IMR-90 (cell line): ENCODE measurements at regions not wholly inside any gene's neighbourhood (a gene's known extent, or its start where the extent isn't known, plus 50 kb on each side); places are given as distances from the start of the nearest gene placed in this dataset.

Experiments
- ATAC-seq: fragments of 200-7000 bp; cut with Tn5 transposase; 2 replicates; pipeline ENCODE4 v1.9.1; 2020; ENCODE audit warnings: low read depth, mild to moderate bottlenecking, moderate library complexity
- BruUV-seq: library from RNA; stranded (reverse); fragments of 400-500 nt; replicated peaks from 2 replicates; lab custom pipeline; 2021; lab: Mats Ljungman, UMichigan
- CTCF ChIA-PET: fragments of 300-600 bp; formaldehyde crosslinking; extraction: SDS; loops from one replicate; lab custom pipeline; 2021; ENCODE audit warnings: antibody characterized with exemption; lab: Yijun Ruan, JAX
- POLR2A ChIA-PET: fragments of 300-600 bp; sonication (Branson Sonifier 250); formaldehyde crosslinking; loops from one replicate; lab custom pipeline; 2022; ENCODE audit warnings: antibody characterized with exemption; ENCODE audit not compliant: unreplicated experiment; lab: Charles Lee
- DNase-seq: peaks from one replicate; pipeline ENCODE4 v3.0.0; 2013
- H2AFZ ChIP-seq: replicated peaks from 2 replicates; pipeline ENCODE3; 2013; ENCODE audit warnings: low read length, mild to moderate bottlenecking; ENCODE audit not compliant: poor library complexity
- H2AK5ac ChIP-seq: 2 replicates; pipeline ENCODE4 v1.6.1; 2013; ENCODE audit warnings: low read depth, low read length, inconsistent platforms
- H2AK9ac ChIP-seq: replicated peaks from 2 replicates; pipeline ENCODE3; 2013; ENCODE audit warnings: mild to moderate bottlenecking, low read depth, low read length, moderate library complexity; ENCODE audit not compliant: poor library complexity
- H2BK120ac ChIP-seq: 2 replicates; pipeline ENCODE4 v1.6.1; 2013; ENCODE audit warnings: low read depth, low read length, inconsistent platforms
- H2BK15ac ChIP-seq: 3 replicates; pipeline ENCODE4 v1.6.1; 2013; ENCODE audit warnings: low read depth, low read length, inconsistent platforms
- H2BK20ac ChIP-seq: 2 replicates; pipeline ENCODE4 v1.6.1; 2013; ENCODE audit warnings: low read depth, mild to moderate bottlenecking, inconsistent platforms, low read length, moderate library complexity
- H2BK5ac ChIP-seq: 2 replicates; pipeline ENCODE4 v1.6.1; 2013; ENCODE audit warnings: mild to moderate bottlenecking, low read depth, low read length, inconsistent platforms; ENCODE audit not compliant: poor library complexity, severe bottlenecking
- H3K14ac ChIP-seq: replicated peaks from 2 replicates; pipeline ENCODE4 v1.6.1; 2013; ENCODE audit warnings: low read depth, low read length, inconsistent platforms
- H3K18ac ChIP-seq: 2 replicates; pipeline ENCODE4 v1.6.1; 2013; ENCODE audit warnings: low read depth, low read length, control low read depth
- H3K23ac ChIP-seq: 2 replicates; pipeline ENCODE4 v1.6.1; 2013; ENCODE audit warnings: low read depth, low read length, inconsistent platforms
- H3K27ac ChIP-seq: 2 replicates; pipeline ENCODE4 v1.5.1; 2013; ENCODE audit warnings: mild to moderate bottlenecking, control low read depth, low read length; ENCODE audit not compliant: insufficient read depth
- H3K27me3 ChIP-seq: 2 replicates; pipeline ENCODE4 v1.6.1; 2013; ENCODE audit warnings: low read length; ENCODE audit not compliant: control insufficient read depth, insufficient read depth
- H3K36me3 ChIP-seq: 2 replicates; pipeline ENCODE4 v1.6.1; 2013; ENCODE audit warnings: low read length, mixed read lengths; ENCODE audit not compliant: control insufficient read depth, insufficient read depth
- H3K4ac ChIP-seq: 2 replicates; pipeline ENCODE4 v1.6.1; 2013; ENCODE audit warnings: low read depth, low read length, inconsistent platforms
- H3K4me1 ChIP-seq: 2 replicates; pipeline ENCODE4 v1.6.1; 2013; ENCODE audit warnings: low read length, mixed read lengths; ENCODE audit not compliant: control insufficient read depth, insufficient read depth
- H3K4me2 ChIP-seq: 2 replicates; pipeline ENCODE4 v1.6.1; 2013; ENCODE audit warnings: low read depth, mild to moderate bottlenecking, control low read depth, low read length, moderate library complexity
- H3K4me3 ChIP-seq: 2 replicates; pipeline ENCODE4 v1.5.1; 2013; ENCODE audit warnings: low read depth, mild to moderate bottlenecking, control low read depth, low read length, moderate library complexity; ENCODE audit not compliant: insufficient read depth
- H3K56ac ChIP-seq: 2 replicates; pipeline ENCODE4 v1.6.1; 2013; ENCODE audit warnings: low read length, inconsistent platforms; ENCODE audit not compliant: insufficient read depth; ENCODE audit errors: extremely low read depth
- H3K79me1 ChIP-seq, 2 experiments: 2 replicates each; pipeline ENCODE4 v1.6.1; 2013; ENCODE audit warnings: low read length in 2 of 2, inconsistent platforms in 1 of 2, low read depth in 1 of 2
- H3K9ac ChIP-seq: 2 replicates; pipeline ENCODE4 v1.6.1; 2013; ENCODE audit warnings: low read depth, low read length, control low read depth
- H3K9me1 ChIP-seq: 2 replicates; pipeline ENCODE4 v1.6.1; 2013; ENCODE audit warnings: low read length, inconsistent platforms; ENCODE audit not compliant: insufficient read depth
- H3K9me3 ChIP-seq: 2 replicates; pipeline ENCODE4 v1.6.1; 2013; ENCODE audit warnings: low read length; ENCODE audit not compliant: control insufficient read depth, insufficient read depth
- H4K20me1 ChIP-seq: 2 replicates; pipeline ENCODE4 v1.6.1; 2013; ENCODE audit warnings: low read length, inconsistent platforms; ENCODE audit not compliant: insufficient read depth
- H4K5ac ChIP-seq: 2 replicates; pipeline ENCODE4 v1.6.1; 2013; ENCODE audit warnings: mild to moderate bottlenecking, low read depth, low read length, control low read depth
- H4K8ac ChIP-seq, 2 experiments: 2 replicates each; pipeline ENCODE4 v1.6.1; 2013; ENCODE audit warnings: low read depth in 2 of 2, low read length in 2 of 2, control low read depth in 1 of 2, inconsistent platforms in 1 of 2
- H4K91ac ChIP-seq: 2 replicates; pipeline ENCODE4 v1.6.1; 2013; ENCODE audit warnings: low read depth, low read length, inconsistent platforms; ENCODE audit not compliant: insufficient read depth
- BHLHE40 ChIP-seq: fragments of 150-350 bp; IDR thresholded peaks from 2 replicates; pipeline ENCODE4 v1.6.1; 2016; ENCODE audit warnings: mild to moderate bottlenecking, low read depth, low read length
- CEBPB ChIP-seq: IDR thresholded peaks from 2 replicates; pipeline ENCODE4 v1.6.1; 2012; ENCODE audit warnings: low read depth, low read length, improper control_type of control experiment
- FOS ChIP-seq: fragments of 150-350 bp; IDR thresholded peaks from 2 replicates; pipeline ENCODE4 v1.6.1; 2016; ENCODE audit warnings: low read depth, low read length
- MAZ ChIP-seq: IDR thresholded peaks from 2 replicates; pipeline ENCODE4 v1.6.1; 2012; ENCODE audit warnings: low read depth, mild to moderate bottlenecking, low read length, improper control_type of control experiment, moderate library complexity, borderline replicate concordance
- MXI1 ChIP-seq: IDR thresholded peaks from 2 replicates; pipeline ENCODE4 v1.6.1; 2012; ENCODE audit warnings: low read depth, mild to moderate bottlenecking, low read length, moderate library complexity, borderline replicate concordance
- WGBS, 2 experiments: methylation state at CpG; one replicate each; pipeline versions ENCODE4 v1.1.5 to v1.1.7; 2013; ENCODE audit warnings: missing lambda C conversion rate in 2 of 2; ENCODE audit not compliant: insufficient read length in 1 of 2; ENCODE audit errors: extremely low coverage in 2 of 2; 5-methylcytosine and 5-hydroxymethylcytosine counted together
- dilution Hi-C: fragments of 300-500 bp; cut with HindIII; formaldehyde crosslinking; loops from one replicate; pipeline ENCODE4 v1.14.3; 2018; ENCODE audit warnings: low sequenced_read_pairs; ENCODE audit not compliant: unreplicated experiment
- in situ Hi-C: fragments of 300-500 bp; cut with MboI; formaldehyde crosslinking; loops from 3 replicates; pipeline ENCODE4 v1.14.3; 2019; ENCODE audit warnings: low sequenced_read_pairs, inconsistent platforms, mixed read lengths
- intact Hi-C: fragments of 100-400 bp; cut with micrococcal nuclease; formaldehyde crosslinking; loops from 2 replicates; pipeline ENCODE4 v1.10.0; 2022
- TF ChIP-seq, protein P1 (sequence below): fragments of 150-350 bp; IDR thresholded peaks from 2 replicates; pipeline ENCODE4 v1.6.1; 2017; ENCODE audit warnings: mild to moderate bottlenecking, antibody characterized with exemption, low read length, low read depth
- TF ChIP-seq, protein P2 (sequence below): conservative IDR thresholded peaks from 2 replicates; pipeline ENCODE4 v1.5.1; 2012; ENCODE audit warnings: mild to moderate bottlenecking, low read depth, low read length, improper control_type of control experiment

DNA sequence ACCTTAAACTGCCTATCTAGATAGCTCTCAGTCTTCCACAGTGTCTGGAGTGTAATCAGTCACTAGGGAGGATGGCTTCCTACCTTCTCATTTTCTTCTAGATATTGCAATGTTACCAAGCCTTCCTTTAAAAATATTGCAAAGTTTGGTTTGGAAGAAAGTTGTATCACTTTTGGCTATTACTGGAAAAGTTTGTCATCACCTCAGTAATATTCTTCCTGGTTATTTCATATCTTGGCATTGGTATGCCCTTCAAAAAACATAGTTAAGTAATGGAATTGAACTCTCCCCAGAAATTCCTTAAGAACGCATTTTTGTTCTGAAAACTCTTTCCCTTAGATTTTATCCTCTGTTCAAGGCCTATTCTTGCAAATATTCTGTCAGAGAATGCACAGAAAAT, 179.3 kb upstream of the MME start:
- H4K5ac ChIP-seq = peak overlapping the region; percentile 48; the same call in 1 of the 2 replicates
- no peak overlapping the region for H2BK20ac ChIP-seq
- no peak overlapping the region for H3K4me2 ChIP-seq
- H4K91ac ChIP-seq = no peak overlapping the region
- peak overlapping the region; percentile 75; the same call in 1 of the 3 replicates for H2BK15ac ChIP-seq
- no peak overlapping the region for H2AFZ ChIP-seq
- dilution Hi-C loops = no loop called here
- no peak overlapping the region for H2AK5ac ChIP-seq
- no peak overlapping the region for H2BK120ac ChIP-seq
- ATAC-seq = no peak
- H3K23ac ChIP-seq = no peak overlapping the region
- H3K56ac ChIP-seq = no peak overlapping the region
- H3K9me1 ChIP-seq = peaks cover 3% of the 10 kb centered on the region; the same call in 1 of the 2 replicates
- H2AK9ac ChIP-seq = no peak overlapping the region
- H3K9ac ChIP-seq = no peak overlapping the region
- no peak overlapping the region for H3K14ac ChIP-seq
- TF ChIP-seq BHLHE40 (no peak), FOS (no peak), CEBPB (no peak), MAZ (no peak), MXI1 (no peak)
- TF ChIP-seq, protein P1, sequence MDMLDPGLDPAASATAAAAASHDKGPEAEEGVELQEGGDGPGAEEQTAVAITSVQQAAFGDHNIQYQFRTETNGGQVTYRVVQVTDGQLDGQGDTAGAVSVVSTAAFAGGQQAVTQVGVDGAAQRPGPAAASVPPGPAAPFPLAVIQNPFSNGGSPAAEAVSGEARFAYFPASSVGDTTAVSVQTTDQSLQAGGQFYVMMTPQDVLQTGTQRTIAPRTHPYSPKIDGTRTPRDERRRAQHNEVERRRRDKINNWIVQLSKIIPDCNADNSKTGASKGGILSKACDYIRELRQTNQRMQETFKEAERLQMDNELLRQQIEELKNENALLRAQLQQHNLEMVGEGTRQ = no peak
- TF ChIP-seq, protein P2, sequence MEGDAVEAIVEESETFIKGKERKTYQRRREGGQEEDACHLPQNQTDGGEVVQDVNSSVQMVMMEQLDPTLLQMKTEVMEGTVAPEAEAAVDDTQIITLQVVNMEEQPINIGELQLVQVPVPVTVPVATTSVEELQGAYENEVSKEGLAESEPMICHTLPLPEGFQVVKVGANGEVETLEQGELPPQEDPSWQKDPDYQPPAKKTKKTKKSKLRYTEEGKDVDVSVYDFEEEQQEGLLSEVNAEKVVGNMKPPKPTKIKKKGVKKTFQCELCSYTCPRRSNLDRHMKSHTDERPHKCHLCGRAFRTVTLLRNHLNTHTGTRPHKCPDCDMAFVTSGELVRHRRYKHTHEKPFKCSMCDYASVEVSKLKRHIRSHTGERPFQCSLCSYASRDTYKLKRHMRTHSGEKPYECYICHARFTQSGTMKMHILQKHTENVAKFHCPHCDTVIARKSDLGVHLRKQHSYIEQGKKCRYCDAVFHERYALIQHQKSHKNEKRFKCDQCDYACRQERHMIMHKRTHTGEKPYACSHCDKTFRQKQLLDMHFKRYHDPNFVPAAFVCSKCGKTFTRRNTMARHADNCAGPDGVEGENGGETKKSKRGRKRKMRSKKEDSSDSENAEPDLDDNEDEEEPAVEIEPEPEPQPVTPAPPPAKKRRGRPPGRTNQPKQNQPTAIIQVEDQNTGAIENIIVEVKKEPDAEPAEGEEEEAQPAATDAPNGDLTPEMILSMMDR = no peak
- H3K18ac ChIP-seq = peak overlapping the region; percentile 74; the same call in 1 of the 2 replicates
- BruUV-seq = no TSS peak
- H4K8ac ChIP-seq = no peak overlapping the region
- H2BK5ac ChIP-seq = no peak overlapping the region
- no peak overlapping the region for H3K27ac ChIP-seq
- peaks cover 3% of the 10 kb centered on the region; the same call in 1 of the 2 replicates for H3K4me1 ChIP-seq
- no peaks in the 10 kb centered on the region for H4K20me1 ChIP-seq
- no peak overlapping the region for H3K4me3 ChIP-seq
- H3K79me1 ChIP-seq = no peaks in the 10 kb centered on the region
- H3K36me3 ChIP-seq = no peaks in the 10 kb centered on the region
- H3K9me3 ChIP-seq = no peaks in the 10 kb centered on the region
- CTCF ChIA-PET = no interaction called here
- H3K27me3 ChIP-seq = no peaks in the 10 kb centered on the region
- POLR2A ChIA-PET = no interaction called here
- in situ Hi-C loops = no loop called here
- intact Hi-C loops = loop anchor here (5.0 kb wide), 1 partner anchor 144 kb away; no protein-coding TSS in a partner anchor
- 80% methylated on average over 1 of the region's 1 CpG; no CpG with 5 or more reads in 1 of the 2 experiments for WGBS, 2 experiments
- DNase-seq = no peak
- H3K4ac ChIP-seq = no peak overlapping the region
